Neural cell (in vitro differentiated cells): ENCODE measurements at regions not wholly inside any gene's neighbourhood (a gene's known extent, or its start where the extent isn't known, plus 50 kb on each side); places are given as distances from the start of the nearest gene placed in this dataset.
A peak's percentile ranks its signal among the peaks of the same experiment; 100 is the strongest.

Experiments used
- H2AFZ ChIP-seq: fragments of 200-600, 300-800 bp; sonication (generic), shearing (Covaris generic); 2 replicates; pipeline ENCODE4 v1.6.0; 2014; ENCODE audit warnings: low read depth, mild to moderate bottlenecking, antibody characterized with exemption, low read length, moderate library complexity
- H3F3A ChIP-seq: fragments of 200-600 bp; shearing (Covaris generic); 2 replicates; pipeline ENCODE4 v1.6.1; 2016; ENCODE audit warnings: mild to moderate bottlenecking, moderate library complexity, mixed read lengths, antibody characterized with exemption, low read length; ENCODE audit not compliant: insufficient read depth, poor library complexity, severe bottlenecking
- H3K27ac ChIP-seq: fragments of 200-600, 300-800 bp; sonication (generic), shearing (Covaris generic); 2 replicates; pipeline ENCODE4 v1.5.1; 2014; ENCODE audit warnings: mild to moderate bottlenecking, low read length, moderate library complexity
- H3K27me3 ChIP-seq: fragments of 300-800, 200-600 bp; sonication (generic), shearing (Covaris generic); 2 replicates; pipeline ENCODE4 v1.6.0; 2014; ENCODE audit warnings: mild to moderate bottlenecking, low read depth, low read length, moderate library complexity; ENCODE audit not compliant: insufficient read depth
- H3K36me3 ChIP-seq: fragments of 300-800, 200-600 bp; sonication (generic), shearing (Covaris generic); 2 replicates; pipeline ENCODE4 v1.5.1; 2014; ENCODE audit warnings: mild to moderate bottlenecking, antibody characterized with exemption, low read length, moderate library complexity; ENCODE audit not compliant: insufficient read depth
- H3K4me2 ChIP-seq: fragments of 300-800, 200-600 bp; sonication (generic), shearing (Covaris generic); 2 replicates; pipeline ENCODE4 v1.6.0; 2014; ENCODE audit warnings: mild to moderate bottlenecking, low read length
- H3K4me3 ChIP-seq: fragments of 300-800, 200-600 bp; sonication (generic), shearing (Covaris generic); 2 replicates; pipeline ENCODE4 v1.5.1; 2014; ENCODE audit warnings: mild to moderate bottlenecking, low read length, moderate library complexity
- H3K79me2 ChIP-seq: fragments of 200-600 bp; shearing (Covaris generic); replicated peaks from 2 replicates; pipeline ENCODE4 v1.6.0; 2014; ENCODE audit warnings: mild to moderate bottlenecking, low read length, moderate library complexity; ENCODE audit not compliant: insufficient read depth
- H3K9ac ChIP-seq: fragments of 300-800, 200-600 bp; sonication (generic), shearing (Covaris generic); 2 replicates; pipeline ENCODE4 v1.6.1; 2016; ENCODE audit warnings: mild to moderate bottlenecking, low read length, mixed read lengths
- H3K9me2 ChIP-seq: fragments of 200-600 bp; shearing (Covaris generic); 2 replicates; pipeline ENCODE4 v1.6.1; 2016; ENCODE audit warnings: mild to moderate bottlenecking, low read length, mixed read lengths; ENCODE audit not compliant: insufficient read depth
- H3K9me3 ChIP-seq: fragments of 200-600, 300-800 bp; sonication (generic), shearing (Covaris generic); 2 replicates; pipeline ENCODE4 v1.6.1; 2016; ENCODE audit warnings: mild to moderate bottlenecking, mixed run types, low read length, moderate library complexity, mixed read lengths
- H4K20me1 ChIP-seq: fragments of 200-600 bp; shearing (Covaris generic); 2 replicates; pipeline ENCODE4 v1.6.1; 2016; ENCODE audit warnings: mild to moderate bottlenecking, mixed run types; ENCODE audit not compliant: insufficient read depth
- EP300 ChIP-seq: fragments of 450-650 bp; conservative IDR thresholded peaks from 2 replicates; pipeline ENCODE4 v1.6.1; 2014; ENCODE audit warnings: antibody characterized with exemption, mild to moderate bottlenecking, moderate library complexity; ENCODE audit not compliant: poor library complexity, severe bottlenecking
- EZH2 ChIP-seq: fragments of 200-600, 300-800 bp; shearing (Covaris generic), sonication (generic); IDR thresholded peaks from 2 replicates; pipeline ENCODE4 v1.6.1; 2014; ENCODE audit warnings: antibody characterized with exemption, low read length, borderline replicate concordance, mild to moderate bottlenecking; ENCODE audit not compliant: insufficient read depth, poor library complexity, severe bottlenecking
- MXI1 ChIP-seq: fragments of 450-650 bp; conservative IDR thresholded peaks from 2 replicates; pipeline ENCODE4 v1.6.1; 2014; ENCODE audit warnings: antibody characterized with exemption, mild to moderate bottlenecking; ENCODE audit not compliant: poor library complexity, severe bottlenecking
- POLR2AphosphoS5 ChIP-seq: IDR thresholded peaks from 2 replicates; pipeline ENCODE4 v1.6.1; 2012
- RAD21 ChIP-seq: fragments of 450-650 bp; conservative IDR thresholded peaks from 2 replicates; pipeline ENCODE4 v1.6.1; 2014; ENCODE audit warnings: antibody characterized with exemption, mild to moderate bottlenecking, moderate library complexity
- SMC3 ChIP-seq: fragments of 450-650 bp; conservative IDR thresholded peaks from 2 replicates; pipeline ENCODE4 v1.6.1; 2014; ENCODE audit warnings: antibody characterized with exemption, mild to moderate bottlenecking, moderate library complexity; ENCODE audit not compliant: poor library complexity
- TAF1 ChIP-seq: IDR thresholded peaks from 2 replicates; pipeline ENCODE4 v1.6.1; 2012; ENCODE audit warnings: low read depth
- TF ChIP-seq, protein P1 (sequence below): fragments of 450-650 bp; IDR thresholded peaks from 2 replicates; pipeline ENCODE4 v1.5.1; 2014; ENCODE audit warnings: antibody characterized with exemption, mild to moderate bottlenecking, moderate library complexity; ENCODE audit not compliant: poor library complexity, severe bottlenecking
- TF ChIP-seq, protein P2 (sequence below): IDR thresholded peaks from 2 replicates; pipeline ENCODE4 v1.6.1; 2012; ENCODE audit warnings: borderline replicate concordance

DNA sequence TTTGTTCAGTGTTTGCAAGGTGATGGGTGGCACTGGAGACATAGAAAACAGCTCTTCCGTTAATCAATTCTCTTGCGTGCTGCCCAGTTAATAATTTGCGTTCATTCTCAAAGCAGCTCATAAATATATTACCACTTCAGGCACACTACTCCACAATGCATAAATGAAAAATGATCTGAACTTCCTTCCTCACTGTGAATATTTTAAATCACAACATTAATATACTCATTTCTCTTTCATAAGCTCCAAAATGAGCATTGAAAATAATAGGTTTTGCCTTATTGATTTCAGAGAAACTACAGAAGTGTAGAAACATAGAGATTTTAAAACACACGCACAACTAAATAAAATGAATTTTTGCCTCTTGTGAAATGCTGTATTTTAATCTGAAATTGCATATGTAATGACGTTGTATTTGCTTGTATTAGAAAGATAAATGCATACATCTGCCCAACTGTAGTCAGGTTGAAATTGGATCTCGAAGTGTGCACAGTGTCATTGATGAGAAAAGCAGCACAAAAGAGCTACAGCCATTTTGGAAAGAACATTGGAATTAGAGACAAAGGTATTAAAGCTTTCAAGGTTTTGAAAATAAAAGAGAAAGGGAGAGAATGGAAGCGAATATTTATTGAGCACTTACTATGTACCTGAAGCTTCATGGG, 350.5 kb downstream of the LPIN1 start:
- TF ChIP-seq RAD21: no peak
- Histone ChIP-seq H4K20me1 (no peaks in the 10 kb centered on the region), H3K36me3 (no peaks in the 10 kb centered on the region), H2AFZ (no peak overlapping the region), H3K4me2 (no peak overlapping the region), H3K27ac (no peak overlapping the region), H3K9me2 (no peaks in the 10 kb centered on the region), H3K79me2 (no peaks in the 10 kb centered on the region), H3F3A (no peaks in the 10 kb centered on the region), H3K9me3 (no peaks in the 10 kb centered on the region), H3K9ac (no peak overlapping the region), H3K27me3 (no peaks in the 10 kb centered on the region), H3K4me3 (no peak overlapping the region)

DNA sequence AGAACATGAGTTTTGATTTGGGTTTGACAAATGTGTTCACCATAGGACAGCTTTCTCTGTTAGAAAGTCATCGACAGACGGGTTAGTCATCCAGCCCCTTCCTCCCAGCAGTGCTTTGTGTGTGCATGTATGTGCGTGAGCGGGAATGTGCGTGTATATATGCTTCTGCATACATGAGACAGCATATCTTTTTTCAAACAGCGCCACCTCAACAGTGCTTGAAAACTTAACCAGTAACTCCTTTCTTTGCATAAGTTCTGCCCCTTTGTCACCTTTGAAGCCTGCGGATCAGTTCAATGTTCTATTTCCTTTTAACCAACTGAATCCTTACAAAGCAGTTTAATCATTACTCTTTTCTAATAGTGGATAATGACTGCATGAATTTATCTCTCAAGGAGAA, 351.4 kb downstream of the LPIN1 start:
- Histone ChIP-seq H3K27ac (peak overlapping the region; percentile 8), H3K4me2 (no peak overlapping the region), H3K9me2 (no peaks in the 10 kb centered on the region), H3K79me2 (no peaks in the 10 kb centered on the region), H4K20me1 (no peaks in the 10 kb centered on the region), H3K36me3 (no peaks in the 10 kb centered on the region), H3K9me3 (no peaks in the 10 kb centered on the region), H2AFZ (no peak overlapping the region), H3K4me3 (no peak overlapping the region), H3K27me3 (no peaks in the 10 kb centered on the region), H3K9ac (no peak overlapping the region), H3F3A (no peaks in the 10 kb centered on the region)
- TF ChIP-seq EZH2 (no peak), POLR2AphosphoS5 (peak; percentile 16)

DNA sequence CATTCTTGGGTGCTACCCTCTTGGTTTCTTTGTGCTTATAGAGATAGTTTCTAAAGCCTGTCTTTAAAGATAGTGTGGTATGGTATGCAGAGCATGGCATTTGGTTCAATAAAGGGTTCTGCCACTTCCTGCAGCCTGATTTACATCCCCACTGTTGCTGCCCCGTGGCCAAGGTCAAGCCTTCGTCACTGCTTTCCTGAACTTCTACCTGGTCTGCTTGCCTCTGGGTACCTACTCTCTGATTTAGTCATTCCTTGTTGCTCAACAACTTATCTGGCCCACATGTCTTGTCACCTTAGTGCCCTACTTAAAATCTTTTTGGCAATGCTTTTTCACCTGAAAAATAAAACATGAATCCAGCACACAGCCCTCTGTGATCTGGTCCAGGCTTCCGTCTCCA, 352.9 kb downstream of the LPIN1 start:
- H3K27ac ChIP-seq: no peak overlapping the region
- H3K9ac ChIP-seq: no peak overlapping the region
- no peaks in the 10 kb centered on the region for H3K9me2 ChIP-seq
- H3K4me3 ChIP-seq: no peak overlapping the region
- H3F3A ChIP-seq: no peaks in the 10 kb centered on the region
- TF ChIP-seq, protein P1, sequence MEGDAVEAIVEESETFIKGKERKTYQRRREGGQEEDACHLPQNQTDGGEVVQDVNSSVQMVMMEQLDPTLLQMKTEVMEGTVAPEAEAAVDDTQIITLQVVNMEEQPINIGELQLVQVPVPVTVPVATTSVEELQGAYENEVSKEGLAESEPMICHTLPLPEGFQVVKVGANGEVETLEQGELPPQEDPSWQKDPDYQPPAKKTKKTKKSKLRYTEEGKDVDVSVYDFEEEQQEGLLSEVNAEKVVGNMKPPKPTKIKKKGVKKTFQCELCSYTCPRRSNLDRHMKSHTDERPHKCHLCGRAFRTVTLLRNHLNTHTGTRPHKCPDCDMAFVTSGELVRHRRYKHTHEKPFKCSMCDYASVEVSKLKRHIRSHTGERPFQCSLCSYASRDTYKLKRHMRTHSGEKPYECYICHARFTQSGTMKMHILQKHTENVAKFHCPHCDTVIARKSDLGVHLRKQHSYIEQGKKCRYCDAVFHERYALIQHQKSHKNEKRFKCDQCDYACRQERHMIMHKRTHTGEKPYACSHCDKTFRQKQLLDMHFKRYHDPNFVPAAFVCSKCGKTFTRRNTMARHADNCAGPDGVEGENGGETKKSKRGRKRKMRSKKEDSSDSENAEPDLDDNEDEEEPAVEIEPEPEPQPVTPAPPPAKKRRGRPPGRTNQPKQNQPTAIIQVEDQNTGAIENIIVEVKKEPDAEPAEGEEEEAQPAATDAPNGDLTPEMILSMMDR: no peak
- TF ChIP-seq MXI1 (no peak), RAD21 (no peak), POLR2AphosphoS5 (no peak), EP300 (no peak), SMC3 (no peak), EZH2 (no peak), TAF1 (no peak)
- TF ChIP-seq, protein P2, sequence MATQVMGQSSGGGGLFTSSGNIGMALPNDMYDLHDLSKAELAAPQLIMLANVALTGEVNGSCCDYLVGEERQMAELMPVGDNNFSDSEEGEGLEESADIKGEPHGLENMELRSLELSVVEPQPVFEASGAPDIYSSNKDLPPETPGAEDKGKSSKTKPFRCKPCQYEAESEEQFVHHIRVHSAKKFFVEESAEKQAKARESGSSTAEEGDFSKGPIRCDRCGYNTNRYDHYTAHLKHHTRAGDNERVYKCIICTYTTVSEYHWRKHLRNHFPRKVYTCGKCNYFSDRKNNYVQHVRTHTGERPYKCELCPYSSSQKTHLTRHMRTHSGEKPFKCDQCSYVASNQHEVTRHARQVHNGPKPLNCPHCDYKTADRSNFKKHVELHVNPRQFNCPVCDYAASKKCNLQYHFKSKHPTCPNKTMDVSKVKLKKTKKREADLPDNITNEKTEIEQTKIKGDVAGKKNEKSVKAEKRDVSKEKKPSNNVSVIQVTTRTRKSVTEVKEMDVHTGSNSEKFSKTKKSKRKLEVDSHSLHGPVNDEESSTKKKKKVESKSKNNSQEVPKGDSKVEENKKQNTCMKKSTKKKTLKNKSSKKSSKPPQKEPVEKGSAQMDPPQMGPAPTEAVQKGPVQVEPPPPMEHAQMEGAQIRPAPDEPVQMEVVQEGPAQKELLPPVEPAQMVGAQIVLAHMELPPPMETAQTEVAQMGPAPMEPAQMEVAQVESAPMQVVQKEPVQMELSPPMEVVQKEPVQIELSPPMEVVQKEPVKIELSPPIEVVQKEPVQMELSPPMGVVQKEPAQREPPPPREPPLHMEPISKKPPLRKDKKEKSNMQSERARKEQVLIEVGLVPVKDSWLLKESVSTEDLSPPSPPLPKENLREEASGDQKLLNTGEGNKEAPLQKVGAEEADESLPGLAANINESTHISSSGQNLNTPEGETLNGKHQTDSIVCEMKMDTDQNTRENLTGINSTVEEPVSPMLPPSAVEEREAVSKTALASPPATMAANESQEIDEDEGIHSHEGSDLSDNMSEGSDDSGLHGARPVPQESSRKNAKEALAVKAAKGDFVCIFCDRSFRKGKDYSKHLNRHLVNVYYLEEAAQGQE: no peak
- no peaks in the 10 kb centered on the region for H3K9me3 ChIP-seq
- no peaks in the 10 kb centered on the region for H3K79me2 ChIP-seq
- no peaks in the 10 kb centered on the region for H3K27me3 ChIP-seq
- no peak overlapping the region for H3K4me2 ChIP-seq
- H3K36me3 ChIP-seq: no peaks in the 10 kb centered on the region
- no peak overlapping the region for H2AFZ ChIP-seq
- no peaks in the 10 kb centered on the region for H4K20me1 ChIP-seq
